H1 (cell line): ENCODE measurements at regions not wholly inside any gene's neighbourhood (a gene's known extent, or its start where the extent isn't known, plus 50 kb on each side); places are given as distances from the start of the nearest gene placed in this dataset.

Source experiments
- CTCF ChIA-PET: fragments of 300-600 bp; sonication (Branson Sonifier 250); formaldehyde crosslinking; loops from one replicate; lab custom pipeline; 2021; ENCODE audit not compliant: partially characterized antibody; lab: Charles Lee
- POLR2A ChIA-PET: fragments of 300-600 bp; sonication (Branson Sonifier 250); formaldehyde crosslinking; loops from one replicate; lab custom pipeline; 2021; ENCODE audit warnings: inconsistent platforms; ENCODE audit not compliant: partially characterized antibody; lab: Charles Lee
- DNase-seq, 2 experiments: peaks; one replicate each; pipeline versions ENCODE4 v3.0.0 to v3.0.0-alpha.2; 2010 to 2022; ENCODE audit warnings: low spot score in 2 of 2, low read depth in 1 of 2, mixed read lengths in 1 of 2
- FAIRE-seq: peaks from 2 replicates; lab custom pipeline; 2011; peaks lifted over from hg19 to GRCh38; lab: Jason Lieb, UNC
- H2AFZ ChIP-seq: 2 replicates; pipeline ENCODE4 v1.8.1; 2012; ENCODE audit warnings: low read length, inconsistent platforms
- H2AK5ac ChIP-seq: 2 replicates; pipeline ENCODE4 v1.6.1; 2013; ENCODE audit warnings: low read depth, low read length
- H2BK120ac ChIP-seq: replicated peaks from 2 replicates; pipeline ENCODE3; 2013; ENCODE audit warnings: low read depth, low read length, inconsistent platforms
- H2BK12ac ChIP-seq: 2 replicates; pipeline ENCODE4 v1.6.1; 2013; ENCODE audit warnings: low read depth, low read length
- H2BK15ac ChIP-seq: 2 replicates; pipeline ENCODE4 v1.6.1; 2013; ENCODE audit warnings: low read length
- H2BK20ac ChIP-seq: 2 replicates; pipeline ENCODE4 v1.6.1; 2013; ENCODE audit warnings: low read length
- H2BK5ac ChIP-seq: 2 replicates; pipeline ENCODE4 v1.6.1; 2013; ENCODE audit warnings: low read depth, low read length
- H3K14ac ChIP-seq: 2 replicates; pipeline ENCODE4 v1.6.1; 2013; ENCODE audit warnings: inconsistent platforms; ENCODE audit not compliant: insufficient read length
- H3K18ac ChIP-seq: 2 replicates; pipeline ENCODE4 v1.6.1; 2013; ENCODE audit warnings: low read length; ENCODE audit errors: extremely low read depth
- H3K23ac ChIP-seq: 2 replicates; pipeline ENCODE4 v1.6.1; 2013; ENCODE audit warnings: inconsistent platforms; ENCODE audit not compliant: insufficient read length
- H3K23me2 ChIP-seq: 2 replicates; pipeline ENCODE4 v1.6.1; 2013; ENCODE audit warnings: low read depth, low read length
- H3K27ac ChIP-seq: 2 replicates; pipeline ENCODE4 v1.6.1; 2011; ENCODE audit warnings: low read depth, low read length, inconsistent platforms
- H3K27me3 ChIP-seq, 4 experiments: replicated peaks in 1 of 4; 1 replicate in 1 of 4; 2 replicates in 3 of 4; pipeline versions ENCODE4 v1.6.1 to v1.8.1; 2011 to 2013; ENCODE audit warnings: low read length in 3 of 4, mild to moderate bottlenecking in 3 of 4, inconsistent platforms in 2 of 4, mixed read lengths in 2 of 4, moderate library complexity in 1 of 4; ENCODE audit not compliant: control insufficient read depth in 3 of 4, insufficient read depth in 3 of 4; ENCODE audit errors: extremely low read depth in 1 of 4
- H3K36me3 ChIP-seq, 4 experiments: 2 replicates each; pipeline versions ENCODE4 v1.6.1 to v1.8.1; 2011 to 2013; ENCODE audit warnings: mild to moderate bottlenecking in 4 of 4, low read length in 3 of 4, moderate library complexity in 2 of 4, control low read depth in 1 of 4, inconsistent platforms in 1 of 4; ENCODE audit not compliant: insufficient read depth in 4 of 4, control insufficient read depth in 2 of 4
- H3K4ac ChIP-seq: replicated peaks from 2 replicates; pipeline ENCODE3; 2013; ENCODE audit warnings: low read length, low read depth, mixed read lengths, inconsistent platforms; ENCODE audit not compliant: insufficient read length
- H3K4me1 ChIP-seq, 4 experiments: replicated peaks in 1 of 4; 1 replicate in 1 of 4; 2 replicates in 3 of 4; pipeline versions ENCODE4 v1.6.1 to v1.8.1; 2011 to 2013; ENCODE audit warnings: low read length in 3 of 4, inconsistent platforms in 2 of 4, mixed read lengths in 1 of 4; ENCODE audit not compliant: insufficient read depth in 4 of 4, control insufficient read depth in 3 of 4
- H3K4me2 ChIP-seq, 2 experiments: 2 replicates each; pipeline versions ENCODE4 v1.6.1 to v1.8.1; 2011 to 2013; ENCODE audit warnings: low read depth in 2 of 2, low read length in 2 of 2, control low read depth in 1 of 2, inconsistent platforms in 1 of 2, mild to moderate bottlenecking in 1 of 2; ENCODE audit not compliant: insufficient read depth in 1 of 2
- H3K4me3 ChIP-seq, 4 experiments: fragments of 200-600, 300-600 bp in 1 of 4; sonication (generic), shearing (Covaris generic), sonication (Bioruptor Twin) in 1 of 4; 2 replicates each; pipeline versions ENCODE4 v1.5.1 to v1.8.1; 2011 to 2016; ENCODE audit warnings: low read length in 4 of 4, low read depth in 3 of 4, control low read depth in 2 of 4, inconsistent platforms in 2 of 4, mild to moderate bottlenecking in 2 of 4, mixed read lengths in 1 of 4, moderate library complexity in 1 of 4; ENCODE audit not compliant: insufficient read depth in 2 of 4; ENCODE audit errors: extremely low read depth in 1 of 4
- H3K56ac ChIP-seq: replicated peaks from 2 replicates; pipeline ENCODE3; 2013; ENCODE audit warnings: low read depth, mild to moderate bottlenecking, mixed read lengths, low read length, inconsistent platforms; ENCODE audit not compliant: insufficient read length
- H3K79me1 ChIP-seq: 2 replicates; pipeline ENCODE4 v1.6.1; 2013; ENCODE audit warnings: low read depth, low read length, control low read depth
- H3K79me2 ChIP-seq, 2 experiments: 2 replicates each; pipeline versions ENCODE4 v1.6.1 to v1.8.1; 2012 to 2013; ENCODE audit warnings: low read length in 2 of 2, mild to moderate bottlenecking in 2 of 2, inconsistent platforms in 1 of 2; ENCODE audit not compliant: insufficient read depth in 2 of 2, control insufficient read depth in 1 of 2
- H3K9ac ChIP-seq, 4 experiments: replicated peaks in 1 of 4; 1 replicate in 1 of 4; 2 replicates in 3 of 4; pipeline versions ENCODE4 v1.6.1 to v1.8.1; 2011 to 2013; ENCODE audit warnings: low read depth in 3 of 4, low read length in 3 of 4, control low read depth in 2 of 4, mild to moderate bottlenecking in 2 of 4, moderate library complexity in 2 of 4, inconsistent platforms in 1 of 4; ENCODE audit errors: extremely low read depth in 1 of 4
- H3K9me3 ChIP-seq, 2 experiments: 2 replicates each; pipeline versions ENCODE4 v1.6.1 to v1.8.1; 2012 to 2013; ENCODE audit warnings: mild to moderate bottlenecking in 2 of 2, moderate library complexity in 2 of 2, control low read depth in 1 of 2, inconsistent platforms in 1 of 2, low read depth in 1 of 2, low read length in 1 of 2, mixed read lengths in 1 of 2; ENCODE audit not compliant: insufficient read depth in 2 of 2
- H4K20me1 ChIP-seq, 2 experiments: replicated peaks in 1 of 2; 2 replicates each; pipeline versions ENCODE3 to v1.8.1; 2011 to 2013; ENCODE audit warnings: inconsistent platforms in 2 of 2, low read length in 2 of 2, mild to moderate bottlenecking in 1 of 2; ENCODE audit not compliant: insufficient read depth in 2 of 2, control insufficient read depth in 1 of 2
- H4K5ac ChIP-seq: 2 replicates; pipeline ENCODE4 v1.6.1; 2013; ENCODE audit warnings: low read length, low read depth, mixed read lengths, inconsistent platforms; ENCODE audit not compliant: insufficient read length
- H4K8ac ChIP-seq: 2 replicates; pipeline ENCODE4 v1.8.0; 2013; ENCODE audit warnings: mild to moderate bottlenecking, moderate library complexity, low read length, inconsistent platforms; ENCODE audit not compliant: insufficient read depth; ENCODE audit errors: extremely low read depth
- H4K91ac ChIP-seq: replicated peaks from 2 replicates; pipeline ENCODE3; 2013; ENCODE audit warnings: low read length, mixed read lengths, inconsistent platforms; ENCODE audit not compliant: insufficient read length
- NANOG ChIP-seq: IDR thresholded peaks from 2 replicates; pipeline ENCODE4 v1.6.1; 2011; ENCODE audit warnings: low read length, low read depth, mild to moderate bottlenecking, inconsistent platforms; ENCODE audit not compliant: insufficient read depth, poor library complexity, severe bottlenecking
- TBP ChIP-seq: IDR thresholded peaks from 2 replicates; pipeline ENCODE4 v1.6.1; 2011; ENCODE audit warnings: low read depth, low read length, improper control_type of control experiment
- YY1 ChIP-seq: IDR thresholded peaks from 2 replicates; pipeline ENCODE4 v1.6.1; 2011; ENCODE audit warnings: low read depth, mild to moderate bottlenecking, low read length
- WGBS, 2 experiments: shearing (Covaris generic) in 1 of 2; methylation state at CpG; one replicate each; pipeline versions ENCODE4 v1.1.6 to v1.1.7; 2013 to 2015; ENCODE audit warnings: low lambda C conversion rate in 2 of 2, mixed read lengths in 2 of 2, inconsistent platforms in 1 of 2, low coverage in 1 of 2, missing lambda C conversion rate in 1 of 2; ENCODE audit not compliant: insufficient replicate concordance in 2 of 2, insufficient coverage in 1 of 2, insufficient read length in 1 of 2; ENCODE audit errors: extremely low coverage in 1 of 2, missing lambda C conversion rate in 1 of 2; 5-methylcytosine and 5-hydroxymethylcytosine counted together
- TF ChIP-seq, protein P1 (sequence below): IDR thresholded peaks from 2 replicates; pipeline ENCODE4 v1.6.1; 2012; ENCODE audit warnings: inconsistent platforms

DNA sequence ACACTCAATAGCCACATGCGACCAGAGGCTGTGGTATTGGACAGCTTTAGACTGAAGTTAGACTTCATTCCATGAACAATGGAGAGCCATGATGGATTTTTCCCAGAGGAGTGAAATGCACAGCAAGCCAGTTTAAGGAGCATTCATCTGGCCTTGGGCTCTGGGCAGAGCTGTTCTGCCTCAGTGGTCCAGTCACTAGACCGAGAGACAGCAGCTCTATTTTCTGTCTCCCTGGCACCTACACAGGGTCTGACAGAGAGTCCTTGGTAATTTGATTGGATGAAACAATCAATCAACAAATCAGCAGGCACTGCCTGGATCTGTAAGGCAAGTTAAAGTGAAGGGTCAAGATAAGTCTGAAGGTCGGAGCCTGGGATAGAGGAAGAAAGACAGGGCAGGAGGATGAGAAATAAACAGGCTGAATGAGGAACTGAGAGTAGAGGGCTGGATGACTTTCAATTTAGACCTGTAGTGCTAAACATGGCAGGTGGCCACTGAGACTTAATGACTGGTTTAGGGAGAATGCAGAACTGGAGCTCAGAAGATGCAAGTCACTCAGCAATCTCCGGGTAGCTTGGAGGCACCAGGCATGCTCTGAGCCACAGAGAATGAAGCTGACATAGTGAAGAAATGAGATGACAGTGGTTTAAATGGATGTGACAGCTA lies 98.5 kb upstream of the SLC25A36 start:
- no peaks in the 10 kb centered on the region for H3K79me1 ChIP-seq
- H2BK120ac ChIP-seq = no peak overlapping the region
- no peak overlapping the region for H3K9ac ChIP-seq
- no peaks in the 10 kb centered on the region for H3K23me2 ChIP-seq
- H3K14ac ChIP-seq = no peak overlapping the region
- no peak overlapping the region for H2BK12ac ChIP-seq
- no peak overlapping the region for H2AFZ ChIP-seq
- no peak overlapping the region for H2BK15ac ChIP-seq
- no peak overlapping the region for H2BK5ac ChIP-seq
- ChIA-PET POLR2A (no interaction called here), CTCF (interaction anchor here (1.9 kb wide), 1 partner anchor 13 kb away, joined by 4 read pairs; no protein-coding TSS in a partner anchor)
- H3K27me3 ChIP-seq = peaks cover 0 to 2% (median 0%) of the 10 kb centered on the region in 4 experiments; a peak in 1 of 7 replicates
- no peak overlapping the region for H4K5ac ChIP-seq
- H3K4me2 ChIP-seq = no peak overlapping the region
- H3K23ac ChIP-seq = no peak overlapping the region
- H3K4me3 ChIP-seq = no peak overlapping the region
- H3K9me3 ChIP-seq = no peaks in the 10 kb centered on the region
- FAIRE-seq (no peak), DNase-seq (no peak)
- no peak overlapping the region for H2AK5ac ChIP-seq
- H3K79me2 ChIP-seq = no peaks in the 10 kb centered on the region
- no peaks in the 10 kb centered on the region for H3K36me3 ChIP-seq
- H2BK20ac ChIP-seq = no peak overlapping the region
- H4K8ac ChIP-seq = no peak overlapping the region
- H3K56ac ChIP-seq = no peak overlapping the region
- H3K18ac ChIP-seq = no peak overlapping the region
- H3K27ac ChIP-seq = no peak overlapping the region
- H4K91ac ChIP-seq = no peak overlapping the region
- no peaks in the 10 kb centered on the region for H3K4me1 ChIP-seq
- WGBS, 2 experiments = 95% methylated on average over 4 of the region's 4 CpGs; no CpG with 5 or more reads in 1 of the 2 experiments
- H3K4ac ChIP-seq = no peak overlapping the region
- no peaks in the 10 kb centered on the region for H4K20me1 ChIP-seq
- TF ChIP-seq, protein P1, sequence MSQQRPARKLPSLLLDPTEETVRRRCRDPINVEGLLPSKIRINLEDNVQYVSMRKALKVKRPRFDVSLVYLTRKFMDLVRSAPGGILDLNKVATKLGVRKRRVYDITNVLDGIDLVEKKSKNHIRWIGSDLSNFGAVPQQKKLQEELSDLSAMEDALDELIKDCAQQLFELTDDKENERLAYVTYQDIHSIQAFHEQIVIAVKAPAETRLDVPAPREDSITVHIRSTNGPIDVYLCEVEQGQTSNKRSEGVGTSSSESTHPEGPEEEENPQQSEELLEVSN = no peak
- TF ChIP-seq TBP (no peak), YY1 (no peak), NANOG (no peak)
